ENCODE measurements at regions not wholly inside any gene's neighbourhood (a gene's known extent, or its start where the extent isn't known, plus 50 kb on each side); places are given as distances from the start of the nearest gene placed in this dataset.
"Not testable (repeated sequence)": the region's sequence is repeated elsewhere in the genome, so short reads cannot be mapped to it uniquely, and the experiment has no call there.

GRCh38 chr2:180829261-180829660 lies 151.1 kb upstream of the UBE2E3 start:
- DNase-seq = no peak

- no peak for DNase-seq
Measured at GRCh38 chr2:180828756-180829155, 151.6 kb upstream of the UBE2E3 start.

- no peak for DNase-seq
Measured at GRCh38 chr2:180823546-180824141, 156.8 kb upstream of the UBE2E3 start.

GRCh38 chr2:180819106-180819505 lies 161.3 kb upstream of the UBE2E3 start:
- no peak for DNase-seq

GRCh38 chr2:180818700-180819099 lies 161.7 kb upstream of the UBE2E3 start:
- not testable (repeated sequence) for DNase-seq

GRCh38 chr2:180799141-180799540 lies 181.3 kb upstream of the UBE2E3 start:
- no peak for DNase-seq

GRCh38 chr2:180790891-180791290 lies 189.5 kb upstream of the UBE2E3 start:
- no peak for DNase-seq

GRCh38 chr2:180787330-180787729 lies 193.1 kb upstream of the UBE2E3 start:
- no peak for DNase-seq

- no peak for DNase-seq
Measured at GRCh38 chr2:180781276-180781675, 199.1 kb upstream of the UBE2E3 start.

- no peak for DNase-seq
Measured at GRCh38 chr2:180778291-180778690, 202.1 kb upstream of the UBE2E3 start.

GRCh38 chr2:180776921-180777320 lies 203.5 kb upstream of the UBE2E3 start:
- DNase-seq = no peak

GRCh38 chr2:180775711-180776110 lies 204.7 kb upstream of the UBE2E3 start:
- DNase-seq = no peak

- DNase-seq = not testable (repeated sequence)
Measured at GRCh38 chr2:180765316-180765715, 215.1 kb upstream of the UBE2E3 start.

GRCh38 chr2:180763263-180763989 lies 217.0 kb upstream of the UBE2E3 start:
- no peak for DNase-seq

- DNase-seq = no peak
Measured at GRCh38 chr2:180761224-180761623, 219.2 kb upstream of the UBE2E3 start.

GRCh38 chr2:180759631-180760030 lies 220.8 kb upstream of the UBE2E3 start:
- no peak for DNase-seq

- DNase-seq = no peak
Measured at GRCh38 chr2:180753809-180754761, 226.3 kb upstream of the UBE2E3 start.

- no peak for DNase-seq
Measured at GRCh38 chr2:180751306-180751920, 229.0 kb upstream of the UBE2E3 start.

- DNase-seq = no peak
Measured at GRCh38 chr2:180747728-180748127, 232.7 kb upstream of the UBE2E3 start.

- DNase-seq = no peak
Measured at GRCh38 chr2:180743401-180743800, 237.0 kb upstream of the UBE2E3 start.

GRCh38 chr2:180742801-180743200 lies 237.6 kb upstream of the UBE2E3 start:
- no peak for DNase-seq

GRCh38 chr2:180739070-180739469 lies 241.3 kb upstream of the UBE2E3 start:
- no peak for DNase-seq

GRCh38 chr2:180735799-180736198 lies 244.6 kb upstream of the UBE2E3 start:
- DNase-seq = no peak

Data from T-helper 1 cell (primary cell).